ENCODE measurements at regions not wholly inside any gene's neighbourhood (a gene's known extent, or its start where the extent isn't known, plus 50 kb on each side); places are given as distances from the start of the nearest gene placed in this dataset.
"Not testable (repeated sequence)": the region's sequence is repeated elsewhere in the genome, so short reads cannot be mapped to it uniquely, and the experiment has no call there.

DNA sequence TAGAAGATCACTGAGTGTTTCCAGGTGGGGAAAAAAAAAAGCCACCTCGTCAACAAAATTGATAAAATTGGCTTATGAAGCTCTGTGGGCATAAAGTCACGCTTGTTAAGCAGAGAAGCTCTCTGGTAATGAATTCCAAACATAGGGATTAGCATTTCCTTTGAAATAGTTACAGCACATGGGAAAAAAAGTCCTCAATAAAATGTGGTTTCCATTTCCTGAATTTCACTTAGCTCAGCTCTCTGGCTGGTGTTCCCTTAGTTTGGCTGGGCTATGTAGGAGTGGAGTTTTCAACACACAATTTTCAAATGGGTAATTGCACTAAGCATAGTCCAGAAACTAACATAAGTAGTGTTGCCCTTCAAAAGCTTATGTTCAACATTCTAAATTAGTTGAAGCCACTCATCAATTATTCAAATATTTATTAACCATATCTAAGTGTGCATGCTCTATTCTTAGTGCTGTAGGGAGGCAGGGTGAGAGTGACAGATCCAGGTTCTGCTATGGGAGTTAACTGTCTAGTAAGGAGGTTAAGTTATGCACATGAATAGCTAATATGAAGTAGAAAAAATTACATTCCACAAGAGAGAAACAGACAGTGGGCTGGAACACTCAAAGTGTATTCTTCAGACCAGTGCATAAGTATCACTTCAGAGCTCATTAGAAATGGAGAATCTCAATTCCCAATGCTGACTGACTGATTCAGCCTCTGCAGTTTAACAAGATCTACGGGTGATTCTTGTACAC, 445.7 kb downstream of the SMARCA1 start:
- no peak for DNase-seq

DNA sequence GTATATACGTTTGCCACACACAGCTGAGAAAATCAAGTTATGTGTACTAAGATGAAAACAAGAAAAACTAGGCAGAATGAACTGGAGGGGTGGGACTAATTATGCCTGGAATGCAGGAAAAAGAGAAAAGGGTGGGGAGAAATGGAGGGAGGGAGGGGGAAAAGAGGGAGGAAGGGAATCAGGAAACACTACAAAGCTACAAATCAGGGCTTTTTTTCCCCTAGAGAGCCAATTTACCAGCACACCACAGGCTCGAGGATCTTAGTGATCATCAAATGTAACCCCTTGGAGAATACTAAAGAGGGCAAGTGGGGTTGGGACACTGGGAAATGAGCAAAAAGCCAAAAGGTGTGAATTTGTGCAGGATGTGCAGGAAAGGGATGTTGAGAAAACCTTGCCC, 451.9 kb downstream of the SMARCA1 start:
- DNase-seq = no peak

DNA sequence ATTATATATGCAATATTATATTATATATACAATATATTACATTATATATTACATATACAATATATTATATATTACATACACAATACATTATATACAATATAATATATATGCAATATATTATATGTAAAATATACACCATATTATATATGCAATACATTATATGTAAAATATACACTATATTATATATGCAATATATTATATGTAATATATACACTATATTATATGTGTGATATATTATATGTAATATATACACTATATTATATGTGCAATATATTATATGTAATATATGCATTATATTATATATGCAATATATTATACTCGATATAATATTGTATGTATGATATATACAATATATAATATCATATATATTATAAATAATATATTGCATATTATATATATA, 457.4 kb downstream of the SMARCA1 start:
- no peak for DNase-seq

DNA sequence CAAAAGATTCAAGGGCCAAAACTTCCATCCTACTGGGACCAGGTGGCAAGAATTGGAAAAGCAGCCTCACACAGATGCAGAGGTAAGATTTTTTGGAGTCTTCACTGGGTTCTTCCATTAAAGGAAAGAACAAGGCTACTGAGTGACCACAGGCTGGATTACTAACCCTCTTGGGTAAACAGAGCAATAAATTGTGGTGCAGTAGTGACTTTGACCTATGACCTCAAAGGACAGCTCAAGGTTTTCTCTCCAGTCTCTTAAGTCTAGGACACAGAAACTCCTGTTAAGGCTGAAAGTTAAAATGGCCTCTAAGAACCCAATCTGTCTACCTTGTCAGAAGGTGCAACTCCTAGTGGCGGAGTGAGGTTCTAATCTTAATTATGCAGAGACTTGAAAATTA, 464.9 kb downstream of the SMARCA1 start:
- DNase-seq = no peak

DNA sequence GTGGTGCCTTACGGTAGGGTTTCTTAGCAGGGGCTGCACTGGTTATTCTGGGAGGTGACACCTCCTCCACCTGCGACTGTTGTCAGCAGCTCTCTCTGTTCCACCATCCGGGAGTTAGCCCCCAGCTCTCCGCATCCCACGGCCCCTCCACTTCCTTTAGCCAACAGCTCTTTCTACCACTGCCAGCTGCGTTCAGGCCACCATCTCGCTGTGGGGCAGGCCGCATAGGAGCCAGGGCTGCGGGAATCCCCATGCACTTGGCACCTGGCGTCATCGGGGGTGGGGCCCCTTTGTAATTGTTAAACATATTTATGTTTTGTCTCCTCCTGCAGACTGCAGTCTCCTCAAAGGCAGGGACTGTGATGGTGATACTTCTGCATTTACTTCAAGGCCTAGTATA, 480.2 kb downstream of the SMARCA1 start:
- no peak for DNase-seq

DNA sequence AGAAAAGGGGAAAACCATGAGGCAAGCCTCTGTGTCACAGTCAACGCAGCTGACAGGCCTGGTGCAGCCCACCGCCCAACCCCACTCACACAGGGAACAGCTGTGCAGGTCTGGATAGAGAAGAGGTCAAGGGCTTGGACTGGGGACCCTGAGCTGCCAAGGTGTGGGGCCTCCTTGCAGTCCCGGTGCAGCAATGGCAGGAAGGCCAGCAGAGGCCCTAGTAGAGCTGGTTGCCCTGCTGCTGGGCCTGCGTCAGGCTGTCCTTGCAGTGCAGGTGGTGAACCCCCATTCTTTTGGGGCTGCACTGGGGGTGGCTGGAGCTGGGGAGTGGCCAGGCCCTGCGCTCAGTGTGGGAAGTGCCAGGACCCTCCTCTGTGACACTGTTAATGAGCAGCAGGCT, 482.0 kb downstream of the SMARCA1 start:
- DNase-seq = no peak

DNA sequence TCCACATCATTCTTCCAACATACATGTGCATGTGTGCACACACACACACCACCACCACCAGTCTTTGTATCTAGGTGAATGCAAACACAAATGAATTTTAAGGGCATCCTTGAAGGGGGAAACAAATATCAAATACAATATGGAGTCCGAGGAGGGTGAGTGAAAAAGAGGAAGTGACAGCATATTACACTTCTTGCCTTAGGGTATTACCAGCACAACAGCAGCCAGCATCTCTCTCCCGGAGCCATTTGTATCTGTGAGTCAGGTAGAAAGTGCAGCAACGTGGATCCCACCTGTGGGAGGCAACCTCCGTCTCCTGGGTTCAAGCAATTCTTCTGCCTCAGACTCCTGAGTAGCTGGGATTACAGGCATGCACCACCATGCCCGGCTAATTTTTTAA, 483.2 kb downstream of the SMARCA1 start:
- DNase-seq = no peak

DNA sequence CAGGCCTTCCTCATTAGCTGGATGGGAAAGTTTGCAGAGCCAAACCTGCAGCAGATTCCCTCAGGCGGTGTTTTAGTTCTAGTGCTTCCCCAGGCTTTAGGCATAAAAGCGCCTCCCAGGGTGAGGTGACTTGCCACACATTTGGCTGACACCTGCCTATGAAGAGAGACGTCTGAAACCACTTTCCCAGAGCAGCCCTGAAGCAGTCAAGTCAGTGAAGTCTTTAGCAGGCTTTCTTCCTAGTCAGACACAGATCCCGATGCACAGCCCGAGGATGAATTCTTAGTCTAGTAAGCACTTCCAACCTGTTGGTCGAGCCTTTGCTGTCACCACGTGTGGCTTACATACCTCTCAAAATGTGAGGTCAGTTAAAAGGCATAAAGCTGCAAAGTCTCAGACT, 484.1 kb downstream of the SMARCA1 start:
- no peak for DNase-seq

DNA sequence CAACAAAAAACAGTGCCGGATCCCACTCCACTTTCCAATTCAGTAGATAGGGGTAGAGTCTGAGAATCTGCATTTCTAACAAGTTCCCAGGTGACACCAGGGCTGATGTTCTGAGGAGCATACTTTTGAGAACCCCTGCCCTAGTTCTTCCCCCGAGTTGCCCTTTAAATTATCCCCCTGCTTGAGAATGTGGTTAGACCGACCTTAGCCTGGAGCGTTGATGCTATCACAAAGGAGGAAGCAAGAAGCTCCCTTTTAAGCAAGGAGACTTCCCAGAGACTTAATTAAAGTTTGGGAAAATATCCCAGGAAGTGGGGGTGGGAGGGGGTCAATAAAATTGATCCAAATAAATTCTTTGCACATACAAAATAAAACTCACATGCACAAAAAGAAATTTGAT, 485.9 kb downstream of the SMARCA1 start:
- no peak for DNase-seq

DNA sequence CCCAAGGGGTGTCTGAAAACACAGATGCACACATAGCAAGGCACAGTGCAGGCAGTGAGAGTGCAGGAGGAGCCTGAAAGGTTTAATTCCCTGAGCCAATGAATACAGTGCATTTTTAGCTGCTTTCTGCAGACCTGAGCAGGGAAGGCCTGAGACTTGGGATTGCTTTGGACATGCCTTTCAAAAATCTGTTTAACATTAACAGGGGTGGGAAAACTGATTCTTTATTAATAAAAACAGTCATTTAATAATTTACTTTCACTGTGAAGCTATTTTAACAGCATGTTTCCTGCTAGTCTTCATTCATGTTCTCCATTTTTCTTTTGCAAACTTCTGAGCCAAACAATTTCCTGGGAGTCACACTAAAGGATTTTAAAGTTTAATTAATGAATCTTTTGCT, 488.1 kb downstream of the SMARCA1 start:
- DNase-seq = no peak

DNA sequence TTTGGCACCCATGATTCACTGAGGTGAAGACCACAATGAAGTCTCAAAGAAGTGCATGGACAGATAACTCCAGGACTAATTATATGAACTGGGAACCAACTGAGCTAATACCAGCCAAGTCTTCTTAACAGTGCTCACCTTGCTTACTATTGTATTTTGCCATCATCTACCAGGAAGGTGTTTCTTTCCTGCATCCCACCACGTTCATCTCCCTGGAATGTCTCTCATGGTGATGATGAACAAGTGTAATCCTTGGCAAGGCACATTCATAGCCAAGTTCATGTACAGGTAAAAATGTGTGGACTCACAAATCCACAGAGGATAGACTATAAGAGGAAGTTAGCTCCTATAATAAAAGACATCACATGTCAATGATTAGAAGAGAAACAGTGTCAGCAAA, 489.1 kb downstream of the SMARCA1 start:
- DNase-seq = no peak

DNA sequence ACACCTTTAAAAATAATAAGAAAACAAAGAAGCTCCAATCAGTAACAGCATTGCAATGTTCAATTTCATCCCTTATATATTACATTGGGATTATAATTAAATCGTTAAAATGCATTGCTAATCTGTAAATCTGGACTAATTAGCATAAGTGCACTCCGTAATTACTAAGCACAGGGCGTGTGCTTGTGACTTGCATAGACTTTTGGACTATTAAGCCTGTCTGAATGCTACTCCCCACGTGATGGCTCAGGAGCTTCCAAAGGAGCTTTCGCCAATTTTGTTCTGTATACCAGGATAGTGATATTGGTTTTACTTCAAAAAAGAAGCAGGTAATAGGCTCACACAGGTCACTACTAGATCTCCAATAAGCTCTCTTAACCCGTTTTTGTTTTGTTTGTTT, 497.1 kb downstream of the SMARCA1 start:
- DNase-seq = no peak

DNA sequence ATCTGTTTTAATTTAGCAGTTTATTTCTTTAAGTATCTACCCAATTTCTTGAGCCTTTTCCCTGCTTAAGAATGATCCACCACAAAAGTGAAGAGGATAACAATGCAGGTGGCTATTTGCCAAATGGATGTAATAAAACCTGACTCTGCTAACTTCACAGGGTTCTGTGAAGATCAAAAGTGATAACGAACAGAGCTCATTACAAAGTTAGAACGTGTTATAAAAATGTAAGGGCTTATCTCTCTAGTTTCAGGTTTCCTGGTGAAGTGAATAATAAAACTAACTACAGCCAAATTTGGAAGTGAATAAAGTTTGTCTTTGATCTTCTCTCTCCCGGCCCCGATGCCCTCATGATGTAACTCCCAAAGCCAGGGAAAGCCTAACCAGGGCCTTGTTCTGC, 497.9 kb downstream of the SMARCA1 start:
- no peak for DNase-seq

DNA sequence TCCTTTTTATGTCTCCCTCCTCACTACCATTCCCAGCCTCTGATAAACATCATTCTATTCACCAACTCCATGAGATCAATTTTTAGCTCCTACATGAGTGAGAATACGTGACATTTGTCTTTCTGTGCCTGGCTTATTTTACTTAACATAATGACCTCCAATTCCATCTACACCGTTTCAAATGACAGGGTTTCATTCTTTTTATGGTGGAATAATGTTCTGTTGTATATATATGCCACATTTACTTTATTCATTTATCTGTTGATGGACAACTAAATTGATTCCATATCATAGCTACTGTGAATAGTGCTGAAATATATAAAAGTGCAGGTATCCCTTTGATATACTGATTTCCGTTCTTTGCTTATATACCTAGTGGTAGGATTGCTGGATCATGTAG, 503.9 kb downstream of the SMARCA1 start:
- no peak for DNase-seq

DNA sequence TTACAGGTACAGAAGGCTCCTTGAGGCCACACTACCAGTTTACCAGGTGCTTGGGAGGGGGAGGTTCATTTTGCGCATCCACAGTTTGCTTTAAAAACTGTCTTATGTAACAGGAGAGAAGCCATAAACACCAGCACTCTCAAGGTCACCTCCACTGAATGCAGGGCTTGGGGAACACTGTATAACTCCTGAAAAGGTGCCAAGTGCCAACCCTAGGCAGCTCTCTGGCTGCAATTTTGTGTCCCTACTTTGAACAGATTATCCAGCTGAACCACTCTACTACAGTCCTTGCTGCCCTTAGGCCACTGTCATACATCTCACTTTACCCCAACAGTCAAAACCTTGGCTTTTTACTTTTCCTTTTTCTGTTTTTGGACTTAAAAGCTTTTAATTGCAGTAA, 507.9 kb downstream of the SMARCA1 start:
- no peak for DNase-seq

DNA sequence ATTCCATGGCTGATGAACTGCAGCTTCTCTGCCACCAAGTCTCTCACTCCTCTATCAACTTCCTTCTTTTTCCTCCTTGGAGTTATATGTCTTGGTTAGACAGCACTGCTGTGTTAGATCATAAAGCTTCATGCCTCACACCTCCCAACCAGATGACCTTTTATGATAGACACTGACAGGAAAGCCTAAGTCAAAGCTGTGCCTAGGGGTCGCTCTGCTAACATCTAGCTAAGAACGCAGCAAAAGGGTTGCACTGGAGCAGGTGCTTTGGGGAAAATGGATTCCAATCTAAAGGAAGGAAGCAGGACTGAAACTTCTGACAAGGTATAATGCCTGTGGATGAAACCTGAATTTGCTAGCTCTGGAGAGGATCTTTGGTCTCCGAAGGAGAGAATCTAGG, 509.7 kb downstream of the SMARCA1 start:
- DNase-seq = no peak

DNA sequence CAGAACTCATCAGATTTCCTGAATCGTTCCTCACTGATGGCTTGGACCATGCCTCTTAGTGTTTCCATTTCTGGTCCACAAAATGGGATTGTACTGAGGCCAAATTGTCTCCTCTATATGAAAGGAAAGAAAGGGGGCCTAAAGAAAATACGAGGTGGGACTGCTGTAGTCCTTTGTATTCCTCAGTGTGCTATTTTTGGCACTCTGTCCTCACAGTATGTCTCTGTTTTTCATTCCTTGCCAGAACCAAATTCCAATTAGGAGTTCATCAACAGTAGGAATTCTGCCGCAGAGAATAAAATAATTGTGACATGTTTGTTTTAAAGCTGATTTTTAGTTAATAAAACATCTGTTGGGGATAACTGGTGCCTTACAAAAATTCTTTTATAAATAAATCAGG, 515.7 kb downstream of the SMARCA1 start:
- no peak for DNase-seq

DNA sequence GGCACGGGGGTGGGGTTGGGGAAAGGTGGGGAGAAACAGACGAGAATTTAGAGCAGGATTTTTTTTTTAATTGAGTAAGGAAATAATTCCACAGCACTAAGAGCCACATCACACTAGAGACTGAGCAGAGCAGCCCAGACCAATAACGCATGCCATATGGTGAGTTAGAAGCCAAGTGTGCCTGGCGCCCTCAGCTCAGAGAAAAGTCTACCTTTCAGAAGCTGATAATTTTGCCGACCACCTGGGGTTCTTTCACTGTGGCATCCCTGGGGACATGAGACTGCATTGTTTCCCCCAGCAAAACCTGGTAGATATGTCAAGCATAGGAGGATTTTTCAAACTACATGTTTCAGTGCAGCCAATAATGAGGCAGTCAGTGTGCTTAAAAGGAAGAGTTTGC, 516.8 kb downstream of the SMARCA1 start:
- DNase-seq = no peak

DNA sequence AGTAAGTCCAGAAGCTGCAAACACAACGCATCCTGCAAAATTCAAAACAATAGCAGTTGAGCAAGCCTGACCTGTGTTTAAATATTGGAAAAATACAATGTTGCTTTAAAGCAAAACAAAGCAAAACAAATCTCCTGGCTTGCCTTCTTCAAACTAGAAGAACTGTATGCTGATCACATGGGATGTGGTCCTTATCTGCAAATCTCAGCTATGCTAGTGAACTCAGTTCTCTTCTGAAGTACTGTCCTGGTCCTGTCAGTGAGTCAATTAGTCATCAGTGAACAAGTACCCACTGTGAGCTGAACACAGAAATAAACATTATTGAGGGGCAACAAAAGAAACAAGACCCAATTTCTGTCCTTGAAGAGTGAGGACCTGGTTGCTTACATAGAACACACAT, 522.5 kb downstream of the SMARCA1 start:
- DNase-seq = no peak

DNA sequence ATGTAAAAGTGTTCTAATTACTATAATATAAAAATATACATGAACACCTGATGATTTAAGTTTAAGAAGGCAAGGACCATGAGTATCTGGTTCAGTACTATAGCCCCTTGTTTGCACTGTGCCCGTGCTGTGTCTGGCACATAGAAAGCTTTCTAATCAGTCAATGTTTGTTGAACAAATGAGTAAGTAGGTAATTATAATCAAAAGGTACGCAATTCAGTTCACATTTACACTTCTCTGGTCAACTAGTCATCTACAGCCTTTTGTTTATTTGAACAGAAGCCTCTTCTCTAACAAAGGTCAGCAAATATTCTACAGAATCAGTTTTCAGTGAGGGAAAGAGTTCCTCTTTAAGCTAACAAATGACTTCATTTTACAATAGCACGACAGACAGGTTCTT, 523.3 kb downstream of the SMARCA1 start:
- no peak for DNase-seq

DNA sequence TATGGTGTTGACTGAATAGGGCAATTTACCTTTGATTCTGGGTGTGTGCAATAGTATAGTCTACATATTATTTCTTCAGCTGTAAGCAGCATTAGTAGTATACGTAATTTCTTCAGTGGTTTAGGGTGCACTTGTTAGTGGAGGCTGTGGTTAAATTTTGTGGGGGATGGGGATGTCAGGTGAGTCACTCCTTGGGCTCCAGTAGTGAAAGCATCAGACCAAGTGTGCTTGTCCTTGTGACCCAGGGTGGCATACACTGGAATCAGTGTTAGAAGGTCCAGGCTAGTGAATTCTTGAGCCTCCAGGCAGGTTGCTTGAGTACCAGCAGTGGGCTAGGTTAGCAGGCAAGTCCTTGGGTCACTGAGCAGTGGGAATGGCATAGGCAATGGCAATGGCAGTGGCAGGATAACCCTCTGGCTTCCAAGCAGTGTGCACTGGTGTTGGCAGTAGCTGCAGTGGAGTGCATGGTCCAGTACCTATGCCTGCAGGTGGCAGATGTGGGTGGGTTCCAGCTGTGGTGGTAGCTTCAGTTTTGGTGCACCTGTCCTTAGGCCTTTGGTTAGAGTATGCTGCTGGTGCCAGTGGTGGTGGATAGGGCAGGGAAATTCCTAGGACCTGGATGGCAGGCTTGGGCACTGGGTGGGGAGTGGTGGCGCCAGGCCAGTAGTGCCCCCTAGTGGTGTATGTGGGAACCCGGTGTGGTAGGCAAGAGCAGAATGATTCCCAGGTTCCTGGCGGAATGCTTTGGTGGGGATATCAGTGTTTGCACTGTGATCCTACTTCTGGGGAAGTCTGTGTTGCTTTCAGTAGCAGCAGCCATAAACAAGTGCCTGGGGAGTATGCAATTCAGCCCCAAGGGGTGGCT, 531.0 kb downstream of the SMARCA1 start:
- no peak for DNase-seq

DNA sequence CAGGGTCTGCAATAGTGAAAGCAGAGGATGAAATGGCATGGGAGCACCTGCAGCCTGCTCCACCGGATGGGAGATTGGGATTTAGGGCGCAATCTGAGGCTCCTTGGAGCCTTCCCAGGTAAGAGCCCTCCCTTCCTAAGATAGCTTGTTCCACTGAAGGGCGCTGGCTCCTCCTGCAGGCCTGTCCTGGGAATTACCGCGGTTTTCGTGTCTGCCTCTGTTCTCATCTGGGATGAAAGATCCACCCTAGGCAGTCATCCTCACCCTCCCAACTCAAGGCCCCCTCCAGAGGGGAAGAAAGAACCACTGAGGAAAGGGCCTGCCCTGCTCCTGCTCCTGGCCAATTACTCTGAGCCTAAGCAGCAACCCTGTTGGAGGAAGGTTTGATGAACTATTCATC, 547.5 kb downstream of the SMARCA1 start:
- DNase-seq = no peak

DNA sequence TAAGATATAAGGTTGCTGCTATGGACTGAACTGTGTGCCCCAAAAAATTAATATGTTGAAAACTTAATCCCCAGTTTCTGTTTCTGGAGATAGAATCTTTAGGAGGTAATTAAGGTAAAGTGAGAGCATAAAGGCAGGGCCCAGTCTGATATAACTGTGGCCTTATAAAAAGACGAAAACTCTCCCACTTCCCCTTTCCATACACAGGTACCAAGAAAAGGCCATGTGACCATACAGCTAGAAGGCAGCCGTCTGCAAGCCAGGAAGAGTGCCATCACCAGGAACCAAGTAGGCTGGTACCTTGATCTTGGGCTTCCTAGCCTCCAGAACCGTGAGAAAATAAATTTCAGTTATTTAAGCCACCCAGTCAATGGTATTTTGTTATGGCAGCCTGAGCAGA, 550.3 kb downstream of the SMARCA1 start:
- DNase-seq = no peak

DNA sequence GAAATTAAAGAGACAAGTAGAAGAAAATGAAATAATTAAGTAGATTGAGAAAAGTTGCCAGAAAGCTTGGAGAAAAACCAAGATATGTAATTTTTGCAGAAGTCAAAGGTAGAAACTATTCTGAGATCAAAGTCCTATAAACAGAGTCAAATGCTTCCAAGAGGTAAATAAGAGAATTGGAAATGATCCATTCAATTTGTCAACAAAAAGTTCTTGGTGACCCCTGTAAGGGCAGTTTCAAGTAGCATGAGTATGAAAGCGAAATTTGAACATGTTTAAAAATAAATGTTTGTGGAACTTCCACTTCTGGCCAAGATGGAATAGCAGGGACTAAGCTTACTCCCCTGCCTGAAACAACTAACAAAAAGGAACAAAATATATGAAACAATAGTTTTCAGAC, 562.0 kb downstream of the SMARCA1 start:
- no peak for DNase-seq

DNA sequence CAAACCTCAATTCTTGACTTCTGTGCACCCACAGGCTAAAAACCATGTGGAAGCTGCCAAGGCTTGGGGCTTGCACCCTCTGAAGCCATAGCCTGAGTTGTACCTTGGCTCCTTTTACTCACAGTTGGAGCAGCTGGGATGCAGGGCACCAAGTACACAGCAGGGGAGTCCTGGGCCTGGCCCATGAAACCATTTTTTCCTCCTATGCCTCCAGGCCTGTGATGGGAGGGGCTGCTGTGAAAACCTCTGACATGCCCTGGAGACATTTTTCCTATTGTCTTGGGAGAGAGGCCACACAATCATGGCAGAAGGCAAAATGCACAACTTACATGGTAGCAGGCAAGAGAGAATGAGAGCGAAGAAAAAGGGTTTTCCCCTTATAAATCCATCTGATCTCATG, 568.6 kb downstream of the SMARCA1 start:
- DNase-seq = not testable (repeated sequence)

All from stimulated activated CD4-positive, alpha-beta T cell treated with anti-CD3 and anti-CD28 coated beads, Interleukin-4, amount 100 ng/mL, for 24 hours (primary cell).